GM19463 (cell line): ENCODE measurements at regions not wholly inside any gene's neighbourhood (a gene's known extent, or its start where the extent isn't known, plus 50 kb on each side); places are given as distances from the start of the nearest gene placed in this dataset.
"Not testable (repeated sequence)": the region's sequence is repeated elsewhere in the genome, so short reads cannot be mapped to it uniquely, and the experiment has no call there.

Experiments
- ATAC-seq: cut with Tn5 transposase; IDR thresholded peaks from one replicate; pipeline ENCODE4 v1.9.1; 2021; ENCODE audit warnings: mild to moderate bottlenecking, moderate library complexity; ENCODE audit not compliant: unreplicated experiment

DNA sequence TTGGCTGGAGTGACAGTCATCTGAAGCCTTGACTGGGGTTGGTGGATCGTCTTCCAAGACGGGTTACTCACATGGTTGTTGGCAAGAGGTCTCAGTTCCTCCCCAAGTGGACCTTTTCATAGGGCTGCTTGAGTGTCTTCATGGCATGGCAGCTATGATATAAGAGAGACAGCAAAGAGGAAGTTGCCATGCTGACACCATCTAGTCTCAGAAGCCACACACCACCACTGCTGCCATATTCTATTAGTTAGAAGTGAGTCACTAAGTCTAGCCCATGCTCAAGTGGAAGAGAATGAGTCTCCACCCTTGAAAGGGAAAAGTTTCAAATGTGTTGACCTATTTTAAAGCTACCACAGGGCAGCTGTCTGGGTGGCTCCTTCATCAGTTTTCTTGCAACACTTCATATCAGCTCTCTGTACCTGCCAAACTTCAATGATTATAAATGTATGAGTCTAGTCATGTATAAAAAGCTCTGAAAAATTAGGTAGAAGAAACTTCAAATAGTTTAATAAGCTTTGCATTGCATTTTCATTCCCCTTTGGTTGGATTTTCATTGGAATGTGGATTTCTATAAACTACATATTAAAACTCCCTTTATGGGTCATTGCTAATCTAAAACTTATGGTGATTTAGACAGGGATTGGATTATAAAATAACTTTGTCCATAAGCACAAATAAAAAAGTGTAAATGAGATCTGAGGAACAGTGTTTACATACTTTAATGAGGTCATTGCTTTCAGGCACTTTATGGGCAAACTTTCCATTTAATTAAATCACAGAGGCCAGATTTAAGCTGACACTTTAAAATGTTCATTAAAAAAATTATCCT is 68.0 kb upstream of the ATXN3L start:
- no peak for ATAC-seq

GRCh38 chrX:13386636-13387035 is 66.8 kb upstream of the ATXN3L start:
- no peak for ATAC-seq

GRCh38 chrX:13386092-13386491 is 66.2 kb upstream of the ATXN3L start:
- ATAC-seq, result no peak

- ATAC-seq, result no peak
Measured at GRCh38 chrX:13383907-13384306, 64.1 kb upstream of the ATXN3L start.

- ATAC-seq, result no peak
Measured at GRCh38 chrX:13381514-13381913, 61.7 kb upstream of the ATXN3L start.

GRCh38 chrX:13380211-13380610 is 60.4 kb upstream of the ATXN3L start:
- no peak for ATAC-seq

GRCh38 chrX:13378562-13379518 is 59.0 kb upstream of the ATXN3L start:
- not testable (repeated sequence) for ATAC-seq

DNA sequence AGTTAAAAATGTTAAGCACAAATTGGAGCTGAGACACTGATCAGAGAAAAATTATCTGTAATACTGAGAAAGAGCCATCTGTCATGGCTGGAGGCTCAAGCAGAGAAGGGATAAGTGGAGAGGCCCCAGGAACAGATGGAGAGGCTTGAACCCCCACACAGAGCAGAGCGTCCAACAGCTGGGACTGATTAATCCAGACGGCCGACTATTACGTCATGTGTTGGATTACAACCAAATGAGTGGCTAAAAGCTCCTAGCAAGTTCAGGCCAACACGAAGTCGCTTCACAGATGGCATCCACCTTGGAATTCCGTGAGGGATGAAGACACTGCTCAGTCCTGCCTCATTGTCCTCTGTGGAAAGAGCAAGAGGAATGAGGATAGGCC is 57.7 kb upstream of the ATXN3L start:
- no peak for ATAC-seq

- no peak for ATAC-seq
Measured at GRCh38 chrX:13376857-13377549, 57.1 kb upstream of the ATXN3L start.

DNA sequence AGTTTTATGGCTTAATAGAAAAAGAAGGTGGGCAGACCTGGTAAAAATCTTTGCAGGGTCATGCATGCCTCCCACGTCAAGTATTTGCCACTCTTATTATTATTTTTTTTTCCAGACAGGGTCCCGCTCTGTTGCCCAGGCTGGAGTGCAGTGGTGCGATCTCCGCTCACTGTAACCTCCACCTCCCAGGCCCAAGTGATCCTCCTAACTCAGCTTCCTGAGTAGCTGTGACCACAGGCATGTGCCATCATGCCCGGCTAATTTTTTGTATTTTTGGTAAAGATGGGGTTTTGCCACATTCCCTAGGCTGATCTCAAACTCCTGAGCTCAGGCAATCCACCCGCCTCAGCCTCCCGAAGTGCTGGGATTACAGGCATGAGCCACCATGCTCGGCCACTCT is 55.7 kb upstream of the ATXN3L start:
- not testable (repeated sequence) for ATAC-seq

DNA sequence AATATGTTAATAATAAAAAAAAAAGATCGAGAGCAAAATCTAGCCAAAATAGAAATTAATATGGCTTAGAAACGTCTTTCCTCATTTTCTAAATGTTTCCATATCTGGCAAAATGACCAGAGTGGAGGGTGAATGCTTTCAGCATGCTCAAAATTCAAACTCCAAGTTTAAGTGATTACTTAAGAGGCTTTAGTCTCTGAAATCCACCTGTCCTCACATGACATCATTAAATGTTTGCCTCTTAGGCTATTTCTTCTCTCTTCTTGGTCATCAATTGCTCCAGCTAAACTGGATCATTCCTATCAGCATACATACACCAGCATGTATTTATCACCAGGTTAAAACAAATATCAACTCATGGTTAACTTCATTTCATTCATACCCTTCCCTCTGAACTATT is 54.5 kb upstream of the ATXN3L start:
- no peak for ATAC-seq

DNA sequence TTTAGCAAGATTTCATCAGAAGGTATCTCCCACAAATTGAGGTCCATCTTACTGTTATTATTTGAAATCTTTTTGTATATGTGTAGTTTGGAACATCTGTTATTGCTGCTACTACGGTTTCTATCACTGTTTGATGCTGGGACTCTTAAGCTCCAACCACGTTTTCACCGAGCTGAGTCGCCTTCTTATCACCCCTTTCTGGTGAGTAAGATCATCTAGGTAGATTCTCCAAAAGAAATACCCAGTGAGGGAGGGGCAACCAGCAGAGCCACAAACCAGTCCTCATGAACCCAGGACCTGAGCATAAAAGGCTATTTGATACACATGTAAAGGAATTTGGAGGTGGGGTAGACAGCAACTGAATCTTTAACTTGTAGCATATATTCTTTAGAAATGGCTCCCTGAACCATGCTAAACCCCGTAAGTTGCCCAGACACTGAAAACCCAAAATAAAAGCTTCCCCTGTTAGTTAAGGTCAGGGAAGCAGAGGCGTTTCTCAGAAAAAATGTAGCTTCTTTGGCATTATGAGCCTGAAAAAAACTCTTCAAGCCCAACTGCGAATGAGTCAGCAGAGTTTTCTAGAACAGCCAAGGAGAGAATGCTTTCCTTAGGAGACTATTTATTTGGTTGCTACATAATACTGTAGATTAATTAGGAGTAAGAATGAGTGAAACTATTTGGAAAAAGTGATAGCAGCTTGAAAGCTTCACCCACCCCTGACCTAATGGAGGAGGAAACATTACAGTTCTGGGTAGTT is 53.8 kb upstream of the ATXN3L start:
- no peak for ATAC-seq

GRCh38 chrX:13373027-13373426 is 53.2 kb upstream of the ATXN3L start:
- no peak for ATAC-seq

DNA sequence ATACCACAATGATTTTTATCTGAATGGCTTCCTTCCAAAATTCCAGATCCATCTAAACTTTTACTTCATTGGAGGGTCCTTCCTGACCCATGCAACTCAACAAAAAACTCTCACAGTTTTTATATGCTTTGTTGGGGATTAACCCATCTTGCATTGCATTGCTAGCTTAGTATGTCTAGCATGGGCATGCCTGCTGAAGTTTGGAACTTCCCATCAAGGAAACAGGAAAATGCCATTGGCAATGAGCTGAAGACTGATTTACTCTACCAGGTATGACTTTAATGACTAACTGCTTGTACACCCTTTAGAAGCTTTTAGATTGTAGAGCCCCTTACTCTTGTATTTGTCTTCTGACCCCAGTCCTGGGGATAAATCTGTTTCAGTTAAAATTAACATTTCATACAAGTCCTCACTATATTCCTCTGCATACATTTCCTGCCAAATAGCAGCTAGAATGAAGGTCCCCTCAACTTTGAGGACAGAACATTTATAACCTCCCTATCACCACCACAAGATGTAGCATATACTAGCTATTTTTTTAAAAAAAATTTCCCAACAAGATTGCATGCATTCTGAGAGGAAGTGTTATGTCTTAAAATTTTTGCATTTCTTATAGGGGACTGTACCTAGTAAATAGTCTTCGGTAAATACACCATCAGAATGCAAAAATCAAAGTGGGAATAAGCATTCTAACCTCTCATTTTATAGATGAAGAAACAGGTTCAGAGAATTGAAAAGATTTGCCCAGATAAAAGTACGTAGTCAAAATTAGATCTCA is 52.5 kb upstream of the ATXN3L start:
- no peak for ATAC-seq

DNA sequence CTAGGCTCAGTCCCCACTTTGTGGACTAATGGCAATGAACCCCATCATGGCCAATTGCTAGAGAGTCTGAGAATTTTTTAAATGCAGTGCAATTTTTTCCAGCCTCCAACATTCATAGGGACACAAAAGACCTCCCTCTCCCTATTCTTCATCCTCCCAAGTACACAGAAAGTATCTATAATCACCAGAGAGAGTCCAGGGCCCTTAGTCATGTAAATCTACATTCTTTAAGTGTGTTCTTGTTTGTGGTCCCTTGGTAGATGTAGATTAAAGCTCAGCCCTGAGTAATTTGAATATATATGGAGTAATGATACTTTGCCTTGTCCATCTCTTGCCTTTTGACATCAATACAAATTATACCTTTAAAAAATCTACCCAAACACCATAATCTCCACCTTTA is 51.3 kb upstream of the ATXN3L start:
- ATAC-seq, result no peak

- ATAC-seq, result no peak
Measured at GRCh38 chrX:13370713-13371112, 50.9 kb upstream of the ATXN3L start.
